Epithelial cell of proximal tubule (primary cell): ENCODE measurements at regions not wholly inside any gene's neighbourhood (a gene's known extent, or its start where the extent isn't known, plus 50 kb on each side); places are given as distances from the start of the nearest gene placed in this dataset.

Experiments
- DNase-seq: peaks from one replicate; pipeline ENCODE4 v3.0.0-alpha.2; 2011; ENCODE audit warnings: low read depth
- H3K4me3 ChIP-seq: 2 replicates; pipeline ENCODE4 v1.5.1; 2011; ENCODE audit warnings: low read depth, mild to moderate bottlenecking, low read length
- CTCF ChIP-seq: conservative IDR thresholded peaks from 2 replicates; pipeline ENCODE4 v1.5.1; 2012; ENCODE audit warnings: low read depth, mild to moderate bottlenecking, low read length

DNA sequence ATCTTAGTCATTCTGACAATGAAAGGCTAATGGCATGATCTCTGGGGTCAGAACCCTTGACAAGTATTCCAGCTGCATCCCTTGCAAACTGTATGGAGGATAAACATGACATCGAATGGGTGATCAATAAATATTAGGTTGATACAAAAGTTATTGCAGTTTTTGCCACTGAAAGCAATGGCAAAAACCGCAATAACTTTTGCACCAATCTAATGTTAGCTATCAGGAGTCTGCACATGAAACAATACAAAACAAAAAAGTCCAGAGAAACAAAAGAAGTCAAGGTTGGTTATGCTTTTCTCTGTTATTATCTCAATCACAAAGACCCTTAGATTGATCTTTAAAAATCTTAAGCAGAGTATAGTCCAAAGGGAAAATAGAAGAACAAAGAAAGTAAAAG lies 292.7 kb downstream of the DUSP10 start:
- DNase-seq: no peak
- TF ChIP-seq CTCF: no peak
- no peak overlapping the region for H3K4me3 ChIP-seq

- no peak for DNase-seq
- H3K4me3 ChIP-seq: no peak overlapping the region
- TF ChIP-seq CTCF: no peak
Observed at GRCh38 chr1:221449801-221450470, 292.0 kb downstream of the DUSP10 start.

- no peak for TF ChIP-seq CTCF
- no peak overlapping the region for H3K4me3 ChIP-seq
- DNase-seq: no peak
Observed at GRCh38 chr1:221451741-221452140, 290.1 kb downstream of the DUSP10 start.

DNA sequence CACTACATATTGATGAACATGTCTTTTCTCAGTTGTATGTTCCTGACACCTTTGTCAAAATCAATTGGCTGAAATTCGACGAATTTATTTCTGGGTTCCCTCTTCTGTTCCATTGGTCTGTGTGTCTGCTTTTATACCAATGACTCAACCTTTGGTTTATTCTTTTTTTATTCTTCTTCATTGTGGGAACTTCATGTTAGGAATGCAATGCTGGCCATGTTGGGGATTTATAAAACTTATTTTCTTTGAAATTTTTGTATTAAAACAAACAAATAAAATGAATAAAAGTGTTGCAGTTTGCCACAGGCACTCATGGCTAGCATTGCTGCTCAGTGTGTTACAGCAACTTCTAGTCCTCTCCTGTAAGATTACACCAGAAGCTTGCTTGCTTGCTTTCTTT lies 287.8 kb downstream of the DUSP10 start:
- TF ChIP-seq CTCF: no peak

GRCh38 chr1:221456918-221457317 lies 285.0 kb downstream of the DUSP10 start:
- no peak for TF ChIP-seq CTCF
- H3K4me3 ChIP-seq: no peak overlapping the region
- no peak for DNase-seq

More for the DNA sequence above, 287.8 kb downstream of the DUSP10 start:
- H3K4me3 ChIP-seq: no peak overlapping the region
- no peak for DNase-seq

GRCh38 chr1:221457685-221458446 lies 284.0 kb downstream of the DUSP10 start:
- no peak for DNase-seq
- no peak overlapping the region for H3K4me3 ChIP-seq
- TF ChIP-seq CTCF: no peak
